Upper lobe of left lung (tissue), 4 donors: ENCODE measurements at regions not wholly inside any gene's neighbourhood (a gene's known extent, or its start where the extent isn't known, plus 50 kb on each side); places are given as distances from the start of the nearest gene placed in this dataset.

ENCODE experiments used
- CTCF ChIP-seq, 6 experiments: fragments of 450-650 bp in 4 of 6; fragments of 200-600 bp in 2 of 6; sonication (generic) in 2 of 6; IDR thresholded peaks; one replicate each; pipeline ENCODE4 v1.5.1; 2016 to 2019; ENCODE audit warnings: antibody characterized with exemption in 6 of 6
- POLR2A ChIP-seq, 4 donors: fragments of 450-650 bp; IDR thresholded peaks; one replicate each; pipeline ENCODE4 v1.5.1; 2016 to 2017; ENCODE audit warnings: antibody characterized with exemption in 4 of 4, mild to moderate bottlenecking in 2 of 4

- TF ChIP-seq POLR2A (IDR thresholded peaks at IDR 0.05) (no peak), CTCF (IDR thresholded peaks at IDR 0.05) (no peak)
Measured at GRCh38 chr14:55901291-55901690, 216.9 kb upstream of the PELI2 start.
